GM12892 (cell line): ENCODE measurements at regions not wholly inside any gene's neighbourhood (a gene's known extent, or its start where the extent isn't known, plus 50 kb on each side); places are given as distances from the start of the nearest gene placed in this dataset.

Experiments
- DNase-seq: peaks from one replicate; pipeline ENCODE4 v3.0.0; 2011; ENCODE audit not compliant: insufficient read length
- FAIRE-seq: peaks from 2 replicates; lab custom pipeline; 2011; peaks lifted over from hg19 to GRCh38; lab: Jason Lieb, UNC
- POLR2A ChIP-seq: IDR thresholded peaks from 2 replicates; pipeline ENCODE4 v1.6.1; 2011; ENCODE audit warnings: low read depth, low read length, control low read depth
- POLR2AphosphoS5 ChIP-seq: IDR thresholded peaks from 2 replicates; pipeline ENCODE4 v1.6.1; 2011; ENCODE audit warnings: low read depth, low read length, control low read depth
- TAF1 ChIP-seq: IDR thresholded peaks from 2 replicates; pipeline ENCODE4 v1.6.1; 2011; ENCODE audit warnings: low read depth, mild to moderate bottlenecking, control low read depth, low read length, borderline replicate concordance

DNA sequence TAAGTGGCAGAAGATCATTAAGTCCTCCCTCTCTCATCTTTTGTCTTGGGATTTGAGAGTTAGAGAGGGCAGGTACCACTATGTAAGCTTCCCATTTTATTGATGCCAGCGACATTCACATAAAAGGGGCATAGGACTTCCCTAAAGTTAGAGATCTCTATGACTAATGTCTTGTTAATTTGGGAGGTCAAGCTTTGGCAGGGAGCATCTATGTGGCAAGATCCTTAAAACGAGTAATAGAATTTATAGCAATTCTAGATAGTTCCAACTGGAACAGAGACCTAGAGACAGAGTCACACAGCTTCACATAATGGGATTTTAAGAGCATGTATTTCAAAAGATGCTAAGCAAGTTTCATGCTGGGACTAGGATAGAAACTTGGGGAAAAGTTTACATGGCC is 308.0 kb downstream of the MAP2K6 start:
- DNase-seq = no peak
- FAIRE-seq = no peak
- TF ChIP-seq POLR2AphosphoS5 (no peak), POLR2A (no peak), TAF1 (no peak)

DNA sequence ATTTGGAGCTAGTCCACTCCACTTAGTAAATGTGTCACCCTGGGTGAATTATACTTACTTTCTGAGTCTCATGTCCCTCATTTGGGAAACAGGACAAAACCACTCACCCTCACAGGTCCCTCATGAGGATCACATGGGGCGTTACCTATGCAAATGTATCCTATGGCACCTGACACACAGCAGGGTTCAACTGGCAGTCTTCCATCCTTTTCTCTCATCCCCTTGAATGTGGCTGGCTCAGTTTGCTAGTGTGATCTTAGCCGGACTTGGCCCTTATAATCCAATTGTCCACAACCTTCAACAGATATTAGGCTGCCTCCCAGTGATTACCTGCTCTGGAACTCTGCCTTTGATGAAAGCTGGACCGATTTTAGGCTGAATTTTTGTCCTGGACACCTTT is 308.8 kb downstream of the MAP2K6 start:
- TF ChIP-seq POLR2A (no peak), TAF1 (no peak), POLR2AphosphoS5 (no peak)
- DNase-seq (no peak), FAIRE-seq (no peak)

DNA sequence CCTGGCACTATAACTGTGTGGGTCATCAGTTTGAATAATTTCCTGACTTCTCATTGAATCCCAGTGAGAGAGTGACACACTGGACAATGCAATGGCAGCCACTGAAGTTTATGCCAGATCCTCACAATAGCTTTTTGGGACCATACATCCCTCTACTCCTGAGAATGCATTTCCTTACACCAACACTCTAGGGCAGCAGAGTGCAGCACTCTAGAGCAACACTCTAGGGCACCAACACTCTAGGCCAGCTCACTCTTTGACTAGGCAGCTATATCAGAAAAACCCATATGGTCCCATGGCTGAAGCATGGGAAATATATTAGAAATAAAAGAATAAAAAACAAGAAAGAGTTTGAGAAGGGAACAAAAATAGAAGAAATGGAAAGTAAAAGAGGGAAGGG is 309.2 kb downstream of the MAP2K6 start:
- FAIRE-seq = no peak
- TF ChIP-seq POLR2AphosphoS5 = no peak
- TF ChIP-seq POLR2A = no peak
- no peak for TF ChIP-seq TAF1
- DNase-seq = no peak

DNA sequence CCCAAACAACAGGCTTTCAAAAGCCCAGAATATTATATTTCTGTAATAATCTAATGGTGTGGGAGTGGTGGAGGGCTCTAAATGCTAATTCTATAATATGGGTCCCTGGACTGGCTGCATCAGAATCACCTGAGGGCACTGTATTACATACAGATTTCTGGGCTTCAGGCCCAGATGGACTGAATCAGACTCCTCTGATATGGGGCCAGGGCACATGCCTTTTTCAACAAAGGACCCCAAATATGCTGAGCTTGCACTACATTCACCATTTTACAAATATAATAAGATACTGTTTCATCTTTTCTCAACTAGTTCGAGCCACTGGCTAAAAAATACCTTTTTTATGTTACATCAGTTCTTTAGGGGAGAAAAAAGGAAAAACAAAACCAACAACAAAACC is 309.7 kb downstream of the MAP2K6 start:
- no peak for DNase-seq
- TF ChIP-seq POLR2A = no peak
- TF ChIP-seq TAF1 = no peak
- no peak for TF ChIP-seq POLR2AphosphoS5
- FAIRE-seq = no peak

DNA sequence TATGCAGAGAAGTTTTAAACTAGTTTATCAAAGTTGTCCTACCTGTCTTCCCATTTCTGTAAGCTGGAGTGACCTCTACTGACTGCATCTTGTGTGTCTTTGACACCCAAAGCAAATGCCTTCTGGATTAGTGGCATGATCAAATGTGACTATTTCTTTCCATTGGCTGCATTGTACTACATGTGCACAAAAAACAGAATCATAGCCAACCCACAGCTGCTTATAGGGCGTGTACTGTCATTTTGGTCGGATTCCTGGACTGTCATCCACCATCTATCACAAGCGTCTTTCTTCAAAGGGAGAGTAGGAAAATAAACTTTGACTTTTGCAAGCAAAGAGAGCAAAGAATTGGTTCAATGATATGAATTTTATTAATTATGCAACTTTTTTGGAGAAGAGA is 310.6 kb downstream of the MAP2K6 start:
- DNase-seq = no peak
- TF ChIP-seq TAF1 (no peak), POLR2AphosphoS5 (no peak), POLR2A (no peak)
- FAIRE-seq = no peak

DNA sequence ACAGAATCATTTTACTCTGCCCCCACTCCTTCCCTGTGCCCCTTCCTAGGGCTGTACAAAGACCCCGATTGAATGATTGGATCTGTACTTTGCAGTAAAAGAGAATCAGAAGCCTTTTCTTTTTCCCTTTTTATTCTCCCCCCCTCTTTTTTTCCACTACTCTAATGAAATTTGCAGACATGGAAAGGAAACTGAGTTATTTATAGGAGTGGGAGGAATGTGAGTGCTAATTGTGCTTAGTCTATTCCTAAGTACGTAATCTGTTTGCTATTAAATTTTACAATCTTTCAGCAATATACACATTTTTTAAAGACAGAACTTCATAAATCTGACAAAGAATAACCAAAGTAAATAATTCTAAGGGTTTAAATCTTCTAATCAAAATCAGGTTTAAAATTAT is 314.3 kb downstream of the MAP2K6 start:
- TF ChIP-seq POLR2A (no peak), POLR2AphosphoS5 (no peak), TAF1 (no peak)
- FAIRE-seq = no peak
- DNase-seq = no peak

DNA sequence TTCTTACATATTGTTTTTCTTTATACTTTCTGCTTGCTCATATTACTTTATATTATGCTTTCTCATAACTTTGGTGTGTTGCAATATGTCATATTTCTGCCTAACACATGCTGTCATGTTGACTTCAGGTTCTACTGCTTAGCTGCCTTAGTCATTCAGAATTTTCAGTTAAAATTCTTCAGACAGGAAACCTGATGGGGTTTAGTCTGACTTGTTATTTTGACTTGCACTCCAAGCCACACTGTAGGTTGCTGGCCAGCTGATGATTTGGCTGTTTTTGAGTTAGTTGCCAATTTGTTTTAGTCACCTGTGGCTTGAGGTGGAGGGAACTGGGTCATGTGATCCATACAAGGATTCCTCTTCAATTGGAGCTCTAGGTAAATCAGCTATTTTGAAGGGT is 315.4 kb downstream of the MAP2K6 start:
- DNase-seq (no peak), FAIRE-seq (no peak)
- no peak for TF ChIP-seq TAF1
- no peak for TF ChIP-seq POLR2A
- TF ChIP-seq POLR2AphosphoS5 = no peak

DNA sequence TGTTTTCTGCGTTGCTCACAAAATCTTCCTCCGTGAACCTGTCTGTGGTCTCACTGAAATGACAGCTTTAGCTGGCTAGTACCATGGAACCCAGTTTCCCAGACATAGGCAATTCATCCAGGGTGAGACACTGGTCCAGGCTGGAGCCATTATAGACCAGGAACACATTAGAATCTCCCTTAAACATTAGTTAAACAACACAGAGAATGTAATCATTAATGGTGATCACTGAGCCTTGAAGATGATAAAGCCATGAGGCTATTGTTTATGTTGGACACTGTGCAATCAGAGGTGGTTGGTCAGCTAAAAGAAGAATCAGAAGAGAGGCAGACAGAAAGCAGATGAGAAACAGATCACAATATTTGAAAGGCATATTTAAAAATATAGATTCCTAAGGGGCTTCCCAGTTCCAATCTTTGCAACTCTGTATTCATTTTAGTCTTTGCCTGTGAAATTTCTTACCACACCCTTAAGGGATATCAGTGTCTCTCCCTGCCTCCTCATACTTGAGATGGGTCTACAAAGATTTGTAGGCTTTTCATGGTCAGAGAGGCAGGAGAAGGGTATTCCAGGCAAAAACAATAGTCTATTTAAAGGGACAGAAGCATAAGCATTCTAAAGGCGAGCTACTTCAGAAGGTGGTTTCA is 317.9 kb downstream of the MAP2K6 start:
- TF ChIP-seq POLR2A (no peak), POLR2AphosphoS5 (no peak), TAF1 (no peak)
- FAIRE-seq (no peak), DNase-seq (no peak)

DNA sequence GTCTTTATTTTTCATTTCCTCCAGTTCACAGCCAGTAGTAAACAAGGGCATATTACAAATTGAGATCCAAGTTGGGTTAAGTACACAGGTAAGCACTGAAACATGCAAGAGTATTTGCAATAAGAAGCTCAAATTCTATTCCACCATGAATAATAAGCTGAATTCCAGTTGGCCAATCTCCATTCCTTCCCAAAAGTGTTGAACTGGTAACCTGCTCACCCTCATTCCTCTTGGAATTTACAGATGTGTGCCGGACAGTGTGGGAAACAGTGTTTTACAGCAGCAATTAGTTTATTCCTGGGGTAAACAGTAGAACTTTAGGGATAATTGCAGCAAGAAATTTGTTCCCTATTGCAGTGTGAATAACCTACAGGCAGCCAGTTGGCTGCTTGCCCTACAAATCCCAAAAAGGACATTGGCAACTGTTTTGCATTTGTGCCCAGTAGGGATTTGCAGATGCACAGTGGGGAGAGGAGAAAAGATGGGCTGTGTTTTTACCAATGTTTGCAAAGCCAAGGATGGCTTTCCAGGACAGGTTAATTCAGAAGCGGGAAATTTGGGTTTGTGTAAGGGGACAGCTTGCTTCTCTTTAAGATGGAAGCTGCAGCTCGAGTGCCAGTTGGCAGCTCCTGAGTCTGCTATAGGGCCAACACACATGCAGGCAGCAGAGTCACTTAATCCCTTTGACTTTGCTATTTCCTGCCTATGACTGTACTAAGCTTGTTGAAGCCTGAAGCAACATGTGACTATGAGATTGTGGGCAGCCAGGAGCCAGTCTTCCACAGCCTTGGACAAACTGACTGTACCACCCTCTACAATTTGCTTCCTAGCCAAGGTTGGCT is 318.9 kb downstream of the MAP2K6 start:
- TF ChIP-seq POLR2AphosphoS5 (no peak), TAF1 (no peak), POLR2A (no peak)
- DNase-seq = no peak
- FAIRE-seq = no peak

DNA sequence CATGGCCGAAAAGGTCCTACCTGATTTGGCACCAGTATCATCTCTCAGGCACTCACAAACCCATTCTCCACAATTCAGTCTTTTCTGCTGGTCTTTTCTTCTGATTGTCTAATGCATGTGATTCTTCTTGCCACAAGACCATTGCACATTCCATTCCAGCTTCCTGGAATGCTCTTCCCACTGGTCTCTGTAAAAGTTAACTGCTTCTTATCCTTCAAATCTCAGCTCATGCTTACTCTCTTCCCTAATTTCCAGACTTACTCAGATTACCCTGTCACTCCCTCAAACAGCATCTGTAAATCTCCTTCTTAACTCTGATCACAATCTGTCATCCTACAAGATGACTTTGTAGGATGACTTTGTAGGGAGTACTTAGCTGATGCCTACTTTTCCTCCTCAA is 320.2 kb downstream of the MAP2K6 start:
- DNase-seq (no peak), FAIRE-seq (no peak)
- TF ChIP-seq POLR2A (no peak), TAF1 (no peak), POLR2AphosphoS5 (no peak)

DNA sequence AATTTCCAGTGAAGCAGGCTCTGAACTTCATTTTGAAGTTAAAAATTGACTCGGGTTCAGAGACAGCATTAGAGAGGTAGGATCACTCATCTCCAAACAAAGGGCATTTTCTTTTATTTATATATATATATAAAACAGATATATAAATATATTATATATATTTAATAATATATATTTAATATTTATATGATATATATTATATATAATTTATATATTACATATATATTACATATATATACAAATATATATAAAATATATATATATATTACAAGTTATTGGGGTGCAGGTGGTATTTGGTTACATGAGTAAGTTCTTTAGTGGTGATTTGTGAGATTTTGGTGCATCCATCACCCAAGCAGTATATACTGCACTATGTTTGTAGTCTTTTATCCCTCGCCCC is 320.8 kb downstream of the MAP2K6 start:
- FAIRE-seq = no peak
- DNase-seq = no peak
- TF ChIP-seq POLR2AphosphoS5 (no peak), TAF1 (no peak), POLR2A (no peak)

DNA sequence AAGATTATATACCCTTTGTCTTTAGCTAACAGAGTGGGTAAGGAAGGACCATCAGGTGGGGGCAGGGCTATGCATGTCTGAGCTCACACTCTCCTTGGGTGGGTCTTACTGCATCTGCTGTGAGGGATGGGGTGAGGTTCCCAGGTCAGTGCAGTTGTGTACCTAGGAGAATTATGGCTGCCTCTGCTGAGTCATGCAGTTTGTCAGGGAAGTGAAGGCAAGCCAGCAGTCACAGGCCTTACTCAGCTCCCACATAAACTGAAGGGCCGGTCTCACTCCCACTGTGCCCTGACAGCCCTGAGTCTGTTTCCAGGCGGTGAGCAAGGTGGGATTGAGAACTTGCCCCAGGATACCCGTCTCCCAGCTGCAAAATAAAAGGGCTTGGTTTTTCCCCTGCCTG is 328.6 kb downstream of the MAP2K6 start:
- no peak for FAIRE-seq
- no peak for DNase-seq
- no peak for TF ChIP-seq TAF1
- no peak for TF ChIP-seq POLR2A
- no peak for TF ChIP-seq POLR2AphosphoS5
